GM12891 (cell line): ENCODE measurements at regions not wholly inside any gene's neighbourhood (a gene's known extent, or its start where the extent isn't known, plus 50 kb on each side); places are given as distances from the start of the nearest gene placed in this dataset.

Experiments used
- PAX5 ChIP-seq: IDR thresholded peaks from 2 replicates; pipeline ENCODE4 v1.6.1; 2011; ENCODE audit warnings: low read length, moderate library complexity, mild to moderate bottlenecking; ENCODE audit not compliant: insufficient read depth, severe bottlenecking
- POLR2A ChIP-seq: IDR thresholded peaks from 2 replicates; pipeline ENCODE4 v1.6.1; 2011; ENCODE audit warnings: low read depth, low read length, control low read depth
- POLR2AphosphoS5 ChIP-seq: IDR thresholded peaks from 2 replicates; pipeline ENCODE4 v1.6.1; 2011; ENCODE audit warnings: low read depth, low read length, control low read depth

GRCh38 chr6:112997421-112998085 lies 650.4 kb downstream of the RFPL4B start:
- TF ChIP-seq POLR2AphosphoS5 (no peak), POLR2A (no peak), PAX5 (no peak)
